ENCODE measurements at regions not wholly inside any gene's neighbourhood (a gene's known extent, or its start where the extent isn't known, plus 50 kb on each side); places are given as distances from the start of the nearest gene placed in this dataset.
"Not testable (repeated sequence)": the region's sequence is repeated elsewhere in the genome, so short reads cannot be mapped to it uniquely, and the experiment has no call there.

- no peak overlapping the region for H3K27ac ChIP-seq
These were observed 195.2 kb upstream of the LRIG3 start for GRCh38 chr12:59115526-59115925.

GRCh38 chr12:59113831-59114615 lies 193.7 kb upstream of the LRIG3 start:
- peak; percentile 79 for DNase-seq (ENCODE audit: low spot score)
- TF ChIP-seq CTCF (IDR thresholded peaks at IDR 0.05), result peak; percentile 94
- Histone ChIP-seq H3K4me3 (no peak overlapping the region), H3K27ac (no peak overlapping the region)

More at GRCh38 chr12:59115526-59115925, 195.2 kb upstream of the LRIG3 start:
- DNase-seq (ENCODE audit: low spot score), result no peak
- no peak overlapping the region for H3K4me3 ChIP-seq
- TF ChIP-seq CTCF (IDR thresholded peaks at IDR 0.05), result no peak

GRCh38 chr12:59111851-59112250 lies 191.5 kb upstream of the LRIG3 start:
- no peak for DNase-seq (ENCODE audit: low spot score)
- Histone ChIP-seq H3K27ac (no peak overlapping the region), H3K4me3 (no peak overlapping the region)
- TF ChIP-seq CTCF (IDR thresholded peaks at IDR 0.05), result no peak

- H3K4me3 ChIP-seq; DNase-seq (ENCODE audit: low spot score); H3K27ac ChIP-seq: not testable (repeated sequence)
These were observed 188.2 kb upstream of the LRIG3 start for GRCh38 chr12:59108516-59108915.

GRCh38 chr12:59100585-59100984 lies 180.3 kb upstream of the LRIG3 start:
- no peak overlapping the region for H3K4me3 ChIP-seq
- no peak for TF ChIP-seq CTCF (IDR thresholded peaks at IDR 0.05)
- H3K27ac ChIP-seq, result no peak overlapping the region
- no peak for DNase-seq (ENCODE audit: low spot score)

GRCh38 chr12:59097876-59098275 lies 177.6 kb upstream of the LRIG3 start:
- DNase-seq (ENCODE audit: low spot score), result no peak

GRCh38 chr12:59096246-59096645 lies 175.9 kb upstream of the LRIG3 start:
- Histone ChIP-seq H3K4me3 (no peak overlapping the region), H3K27ac (no peak overlapping the region)
- no peak for DNase-seq (ENCODE audit: low spot score)
- TF ChIP-seq CTCF (IDR thresholded peaks at IDR 0.05), result no peak

More at GRCh38 chr12:59097876-59098275, 177.6 kb upstream of the LRIG3 start:
- TF ChIP-seq CTCF (IDR thresholded peaks at IDR 0.05), result no peak
- H3K27ac ChIP-seq, result no peak overlapping the region
- no peak overlapping the region for H3K4me3 ChIP-seq

Measured in coronary artery (tissue), 2 donors.